ENCODE measurements at regions not wholly inside any gene's neighbourhood (a gene's known extent, or its start where the extent isn't known, plus 50 kb on each side); places are given as distances from the start of the nearest gene placed in this dataset.

DNA sequence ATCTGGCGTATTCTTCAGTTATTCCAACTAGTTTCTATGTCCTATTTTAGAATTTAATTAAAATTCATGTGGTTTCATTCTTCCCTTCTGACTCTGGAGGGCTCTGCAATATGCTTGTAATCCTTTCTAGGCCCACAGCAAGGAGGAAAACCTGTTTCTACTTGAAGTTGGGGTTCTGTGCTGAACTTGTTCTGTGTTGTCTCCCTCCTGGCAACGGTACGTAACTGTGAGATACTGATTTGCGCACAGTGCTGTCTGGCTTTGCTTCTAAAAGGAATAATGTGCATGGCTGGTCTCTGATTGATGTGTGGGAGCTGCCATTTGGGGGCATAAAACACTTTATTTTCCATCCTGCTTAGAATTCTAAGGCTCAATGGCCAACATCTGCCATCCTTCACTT, 81.7 kb downstream of the NABP1 start:
- Mint-ChIP-seq H3K27me3 (peaks cover 0 to 4% of the 10 kb centered on the region in 2 donors), H3K4me3 (no peak overlapping the region), H3K9me3 (no peaks in the 10 kb centered on the region), H3K4me1 (peaks cover 2 to 6% of the 10 kb centered on the region in 2 donors), H3K27ac (no peak overlapping the region), H3K36me3 (no peaks in the 10 kb centered on the region)
- DNase-seq = no peak
- ATAC-seq (replicated peaks) = no peak

GRCh38 chr2:191760655-191761262, 82.8 kb downstream of the NABP1 start:
- no peak for DNase-seq
- Mint-ChIP-seq H3K27me3 (peaks cover 0 to 4% of the 10 kb centered on the region in 2 donors), H3K27ac (no peak overlapping the region), H3K4me1 (peaks cover 2 to 6% of the 10 kb centered on the region in 2 donors), H3K4me3 (no peak overlapping the region), H3K9me3 (no peaks in the 10 kb centered on the region), H3K36me3 (no peaks in the 10 kb centered on the region)
- ATAC-seq (replicated peaks) = no peak

DNA sequence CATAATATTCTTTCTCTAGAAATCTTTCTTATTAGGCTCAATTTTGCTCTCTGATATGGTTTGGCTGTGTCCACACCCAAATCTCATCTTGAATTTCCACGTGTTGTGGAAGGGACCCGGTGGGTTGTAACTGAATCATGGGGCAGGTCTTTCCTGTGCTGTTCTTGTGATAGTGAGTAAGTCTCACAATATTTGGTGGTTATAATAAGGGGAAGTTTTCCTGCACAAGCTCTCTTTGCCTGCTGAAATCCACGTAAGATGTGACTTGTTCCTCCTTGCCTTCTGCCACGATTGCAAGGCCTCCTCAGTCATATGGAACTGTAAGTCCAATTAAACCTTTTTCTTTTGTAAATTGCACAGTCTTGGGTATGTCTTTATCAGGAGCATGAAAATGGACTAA, 73.8 kb downstream of the CAVIN2 start:
- ATAC-seq (replicated peaks) (no peak), DNase-seq (no peak)
- no peaks in the 10 kb centered on the region for H3K27me3 Mint-ChIP-seq
- H3K27ac Mint-ChIP-seq = no peak overlapping the region
- H3K9me3 Mint-ChIP-seq = peaks cover 6% of the 10 kb centered on the region in 2 donors
- no peaks in the 10 kb centered on the region for H3K4me1 Mint-ChIP-seq
- H3K4me3 Mint-ChIP-seq = no peak overlapping the region
- no peaks in the 10 kb centered on the region for H3K36me3 Mint-ChIP-seq

DNA sequence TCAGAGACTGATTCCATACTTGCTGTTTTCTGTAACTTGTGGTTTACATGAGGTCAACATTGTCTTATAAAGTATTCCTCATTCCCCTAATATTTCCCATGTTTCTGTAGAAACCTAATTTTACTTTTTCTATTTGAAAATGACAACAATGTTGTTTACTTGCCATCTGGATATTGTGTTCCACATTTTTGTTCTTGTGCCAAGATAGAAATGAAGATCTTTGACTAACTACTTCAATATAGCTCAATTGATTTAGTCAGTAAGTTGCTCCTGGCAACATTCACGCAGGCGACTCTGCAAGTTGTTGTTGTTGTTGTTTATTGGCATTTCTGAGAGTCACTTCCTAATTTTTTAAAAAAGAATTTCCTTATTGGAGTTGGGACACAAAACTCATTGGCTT, 69.5 kb downstream of the CAVIN2 start:
- Mint-ChIP-seq H3K4me1 (no peaks in the 10 kb centered on the region), H3K27me3 (no peaks in the 10 kb centered on the region), H3K27ac (no peak overlapping the region), H3K4me3 (no peak overlapping the region), H3K36me3 (peaks cover 0 to 1% of the 10 kb centered on the region in 2 donors), H3K9me3 (peaks cover 2 to 6% of the 10 kb centered on the region in 2 donors)
- DNase-seq (no peak), ATAC-seq (replicated peaks) (no peak)

DNA sequence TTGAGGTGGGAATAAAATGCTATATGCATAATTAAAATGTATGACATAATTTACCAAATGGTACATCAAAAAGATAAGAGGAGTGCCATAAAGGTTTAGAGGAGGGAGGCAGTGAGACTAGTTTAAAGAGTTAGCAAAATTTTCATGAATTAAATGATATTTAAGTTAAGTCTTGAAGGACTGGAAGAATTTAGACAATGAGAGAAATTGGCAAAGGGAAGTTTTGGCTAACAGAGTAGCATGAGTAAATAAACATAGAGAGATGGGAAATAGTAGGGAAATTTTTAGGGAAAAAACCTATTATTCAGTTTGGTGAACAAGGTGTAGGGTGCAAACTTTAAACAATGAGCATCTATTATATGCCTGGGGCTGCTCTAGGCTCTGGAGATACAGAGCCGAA, 68.8 kb downstream of the CAVIN2 start:
- no peak overlapping the region for H3K4me3 Mint-ChIP-seq
- DNase-seq (no peak), ATAC-seq (replicated peaks) (no peak)
- no peaks in the 10 kb centered on the region for H3K4me1 Mint-ChIP-seq
- H3K36me3 Mint-ChIP-seq = peaks cover 0 to 1% of the 10 kb centered on the region in 2 donors
- peaks cover 2 to 6% of the 10 kb centered on the region in 2 donors for H3K9me3 Mint-ChIP-seq
- H3K27me3 Mint-ChIP-seq = no peaks in the 10 kb centered on the region
- no peak overlapping the region for H3K27ac Mint-ChIP-seq

DNA sequence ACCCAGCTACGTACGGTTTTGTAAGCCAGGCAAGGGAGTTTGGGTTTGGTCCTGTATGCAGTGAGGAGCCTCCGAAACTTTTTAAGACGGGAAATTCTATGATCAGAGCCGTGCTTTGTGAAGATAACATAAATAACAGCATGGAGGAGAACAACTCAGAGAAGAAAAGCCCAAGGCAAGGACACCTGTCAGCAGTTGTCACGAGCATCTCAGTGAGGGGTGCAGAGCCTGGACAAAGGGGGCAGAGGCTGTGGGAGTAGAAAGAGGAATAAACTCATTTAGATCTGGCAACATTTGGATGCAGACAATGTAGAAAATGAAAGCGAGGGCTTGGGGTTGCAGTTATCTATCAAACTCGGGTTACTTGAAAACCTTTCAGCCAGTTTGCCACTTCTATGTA, 64.5 kb downstream of the CAVIN2 start:
- Mint-ChIP-seq H3K36me3 (peaks cover 0 to 1% of the 10 kb centered on the region in 2 donors), H3K9me3 (peaks cover 0 to 6% of the 10 kb centered on the region in 2 donors), H3K4me3 (no peak overlapping the region), H3K4me1 (peaks cover 2 to 5% of the 10 kb centered on the region in 2 donors), H3K27ac (no peak overlapping the region), H3K27me3 (peaks cover 0 to 3% of the 10 kb centered on the region in 2 donors)
- no peak for ATAC-seq (replicated peaks)
- no peak for DNase-seq

DNA sequence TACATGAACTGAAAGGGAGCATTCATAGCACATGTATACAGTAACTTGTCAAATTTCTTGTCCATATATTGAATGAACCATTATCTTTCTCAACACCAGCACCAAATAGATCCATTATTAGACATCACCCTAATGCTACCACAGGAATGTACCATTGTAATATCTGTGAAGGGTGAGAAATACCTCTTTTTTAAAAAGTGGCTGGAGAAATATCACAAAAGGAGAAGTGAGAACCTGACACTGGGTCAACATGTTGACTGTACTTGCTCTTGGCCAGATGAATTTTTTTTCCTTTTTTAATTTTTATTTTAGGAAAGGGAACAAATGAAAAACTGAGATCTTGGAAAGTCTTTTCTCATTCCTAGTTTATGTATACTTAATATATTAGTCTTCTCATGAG, 63.5 kb downstream of the CAVIN2 start:
- Mint-ChIP-seq H3K9me3 (peaks cover 0 to 6% of the 10 kb centered on the region in 2 donors), H3K4me3 (no peak overlapping the region), H3K4me1 (peaks cover 2 to 5% of the 10 kb centered on the region in 2 donors), H3K27ac (no peak overlapping the region), H3K36me3 (peaks cover 0 to 1% of the 10 kb centered on the region in 2 donors), H3K27me3 (peaks cover 0 to 10% of the 10 kb centered on the region in 2 donors)
- no peak for DNase-seq
- peak; percentile 78 to 81 for ATAC-seq (replicated peaks)
